HCT116 (cell line): ENCODE measurements at regions not wholly inside any gene's neighbourhood (a gene's known extent, or its start where the extent isn't known, plus 50 kb on each side); places are given as distances from the start of the nearest gene placed in this dataset.

Source experiments
- CEBPB ChIP-seq: IDR thresholded peaks from 2 replicates; pipeline ENCODE4 v1.6.1; 2012; ENCODE audit warnings: low read depth
- CTCF ChIP-seq, 3 experiments: fragments of 200-600 bp in 1 of 3; sonication (generic) in 1 of 3; IDR thresholded peaks in 2 of 3; conservative IDR thresholded peaks in 1 of 3; 2 replicates each; pipeline ENCODE4 v1.5.1; 2012 to 2017; ENCODE audit warnings: low read depth in 2 of 3, low read length in 2 of 3, antibody characterized with exemption in 1 of 3, borderline replicate concordance in 1 of 3, control low read depth in 1 of 3, mild to moderate bottlenecking in 1 of 3, mixed read lengths in 1 of 3, mixed run types in 1 of 3, moderate library complexity in 1 of 3; ENCODE audit not compliant: insufficient read depth in 1 of 3
- EZH2 ChIP-seq: fragments of 200-600 bp; sonication (generic); IDR thresholded peaks from 2 replicates; pipeline ENCODE4 v1.6.1; 2017; ENCODE audit warnings: antibody characterized with exemption, mixed run types
- JUND ChIP-seq: IDR thresholded peaks from 2 replicates; pipeline ENCODE4 v1.6.1; 2012
- POLR2A ChIP-seq: IDR thresholded peaks from 2 replicates; pipeline ENCODE4 v1.7.0; 2011; ENCODE audit warnings: borderline replicate concordance; ENCODE audit not compliant: insufficient read depth, insufficient read length; ENCODE audit errors: extremely low read depth
- POLR2AphosphoS5 ChIP-seq: IDR thresholded peaks from 2 replicates; pipeline ENCODE4 v1.6.1; 2011; ENCODE audit warnings: mild to moderate bottlenecking, low read depth, low read length, moderate library complexity
- REST ChIP-seq: IDR thresholded peaks from 2 replicates; pipeline ENCODE4 v1.6.1; 2012; ENCODE audit warnings: low read depth
- SRF ChIP-seq: IDR thresholded peaks from 2 replicates; pipeline ENCODE4 v1.6.1; 2012; ENCODE audit warnings: low read depth

- TF ChIP-seq REST (no peak), POLR2A (no peak), CTCF (IDR thresholded peaks at IDR 0.05 in 2 of 3, conservative IDR thresholded peaks at IDR 0.05 in 1 of 3; ENCODE audit: borderline replicate concordance in 1 of 3, insufficient read depth in 1 of 3, low read depth in 2 of 3, low read length in 2 of 3) (no peak), SRF (no peak), CEBPB (no peak), POLR2AphosphoS5 (no peak), JUND (no peak), EZH2 (no peak)
These were observed 208.0 kb downstream of the CASP12 start for GRCh38 chr11:104690241-104690640.
